ENCODE measurements at regions not wholly inside any gene's neighbourhood (a gene's known extent, or its start where the extent isn't known, plus 50 kb on each side); places are given as distances from the start of the nearest gene placed in this dataset.

- TF ChIP-seq SMAD3 (CRISPR knock-in tag; IDR thresholded peaks at IDR 0.05; ENCODE audit: borderline replicate concordance) (no peak), ETV6 (CRISPR knock-in tag; IDR thresholded peaks at IDR 0.05) (no peak), E2F5 (CRISPR knock-in tag; IDR thresholded peaks at IDR 0.05) (no peak), AR (CRISPR knock-in tag; IDR thresholded peaks at IDR 0.05) (no peak), IRF1 (CRISPR knock-in tag; IDR thresholded peaks at IDR 0.05) (no peak), ZNF423 (CRISPR knock-in tag; IDR thresholded peaks at IDR 0.05) (no peak), MAX (CRISPR knock-in tag; IDR thresholded peaks at IDR 0.05) (no peak), JAZF1 (CRISPR knock-in tag; IDR thresholded peaks at IDR 0.05) (no peak)
- TF ChIP-seq, protein P1, sequence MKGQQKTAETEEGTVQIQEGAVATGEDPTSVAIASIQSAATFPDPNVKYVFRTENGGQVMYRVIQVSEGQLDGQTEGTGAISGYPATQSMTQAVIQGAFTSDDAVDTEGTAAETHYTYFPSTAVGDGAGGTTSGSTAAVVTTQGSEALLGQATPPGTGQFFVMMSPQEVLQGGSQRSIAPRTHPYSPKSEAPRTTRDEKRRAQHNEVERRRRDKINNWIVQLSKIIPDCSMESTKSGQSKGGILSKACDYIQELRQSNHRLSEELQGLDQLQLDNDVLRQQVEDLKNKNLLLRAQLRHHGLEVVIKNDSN (CRISPR knock-in tag; IDR thresholded peaks at IDR 0.05): no peak
- TF ChIP-seq, protein P2, sequence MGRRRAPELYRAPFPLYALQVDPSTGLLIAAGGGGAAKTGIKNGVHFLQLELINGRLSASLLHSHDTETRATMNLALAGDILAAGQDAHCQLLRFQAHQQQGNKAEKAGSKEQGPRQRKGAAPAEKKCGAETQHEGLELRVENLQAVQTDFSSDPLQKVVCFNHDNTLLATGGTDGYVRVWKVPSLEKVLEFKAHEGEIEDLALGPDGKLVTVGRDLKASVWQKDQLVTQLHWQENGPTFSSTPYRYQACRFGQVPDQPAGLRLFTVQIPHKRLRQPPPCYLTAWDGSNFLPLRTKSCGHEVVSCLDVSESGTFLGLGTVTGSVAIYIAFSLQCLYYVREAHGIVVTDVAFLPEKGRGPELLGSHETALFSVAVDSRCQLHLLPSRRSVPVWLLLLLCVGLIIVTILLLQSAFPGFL (CRISPR knock-in tag; IDR thresholded peaks at IDR 0.05; ENCODE audit: borderline replicate concordance): no peak
- TF ChIP-seq, protein P3, sequence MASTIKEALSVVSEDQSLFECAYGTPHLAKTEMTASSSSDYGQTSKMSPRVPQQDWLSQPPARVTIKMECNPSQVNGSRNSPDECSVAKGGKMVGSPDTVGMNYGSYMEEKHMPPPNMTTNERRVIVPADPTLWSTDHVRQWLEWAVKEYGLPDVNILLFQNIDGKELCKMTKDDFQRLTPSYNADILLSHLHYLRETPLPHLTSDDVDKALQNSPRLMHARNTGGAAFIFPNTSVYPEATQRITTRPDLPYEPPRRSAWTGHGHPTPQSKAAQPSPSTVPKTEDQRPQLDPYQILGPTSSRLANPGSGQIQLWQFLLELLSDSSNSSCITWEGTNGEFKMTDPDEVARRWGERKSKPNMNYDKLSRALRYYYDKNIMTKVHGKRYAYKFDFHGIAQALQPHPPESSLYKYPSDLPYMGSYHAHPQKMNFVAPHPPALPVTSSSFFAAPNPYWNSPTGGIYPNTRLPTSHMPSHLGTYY (CRISPR knock-in tag; IDR thresholded peaks at IDR 0.05): no peak
- TF ChIP-seq, protein P4, sequence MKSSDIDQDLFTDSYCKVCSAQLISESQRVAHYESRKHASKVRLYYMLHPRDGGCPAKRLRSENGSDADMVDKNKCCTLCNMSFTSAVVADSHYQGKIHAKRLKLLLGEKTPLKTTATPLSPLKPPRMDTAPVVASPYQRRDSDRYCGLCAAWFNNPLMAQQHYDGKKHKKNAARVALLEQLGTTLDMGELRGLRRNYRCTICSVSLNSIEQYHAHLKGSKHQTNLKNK (CRISPR knock-in tag; IDR thresholded peaks at IDR 0.05): no peak
- TF ChIP-seq, protein P5, sequence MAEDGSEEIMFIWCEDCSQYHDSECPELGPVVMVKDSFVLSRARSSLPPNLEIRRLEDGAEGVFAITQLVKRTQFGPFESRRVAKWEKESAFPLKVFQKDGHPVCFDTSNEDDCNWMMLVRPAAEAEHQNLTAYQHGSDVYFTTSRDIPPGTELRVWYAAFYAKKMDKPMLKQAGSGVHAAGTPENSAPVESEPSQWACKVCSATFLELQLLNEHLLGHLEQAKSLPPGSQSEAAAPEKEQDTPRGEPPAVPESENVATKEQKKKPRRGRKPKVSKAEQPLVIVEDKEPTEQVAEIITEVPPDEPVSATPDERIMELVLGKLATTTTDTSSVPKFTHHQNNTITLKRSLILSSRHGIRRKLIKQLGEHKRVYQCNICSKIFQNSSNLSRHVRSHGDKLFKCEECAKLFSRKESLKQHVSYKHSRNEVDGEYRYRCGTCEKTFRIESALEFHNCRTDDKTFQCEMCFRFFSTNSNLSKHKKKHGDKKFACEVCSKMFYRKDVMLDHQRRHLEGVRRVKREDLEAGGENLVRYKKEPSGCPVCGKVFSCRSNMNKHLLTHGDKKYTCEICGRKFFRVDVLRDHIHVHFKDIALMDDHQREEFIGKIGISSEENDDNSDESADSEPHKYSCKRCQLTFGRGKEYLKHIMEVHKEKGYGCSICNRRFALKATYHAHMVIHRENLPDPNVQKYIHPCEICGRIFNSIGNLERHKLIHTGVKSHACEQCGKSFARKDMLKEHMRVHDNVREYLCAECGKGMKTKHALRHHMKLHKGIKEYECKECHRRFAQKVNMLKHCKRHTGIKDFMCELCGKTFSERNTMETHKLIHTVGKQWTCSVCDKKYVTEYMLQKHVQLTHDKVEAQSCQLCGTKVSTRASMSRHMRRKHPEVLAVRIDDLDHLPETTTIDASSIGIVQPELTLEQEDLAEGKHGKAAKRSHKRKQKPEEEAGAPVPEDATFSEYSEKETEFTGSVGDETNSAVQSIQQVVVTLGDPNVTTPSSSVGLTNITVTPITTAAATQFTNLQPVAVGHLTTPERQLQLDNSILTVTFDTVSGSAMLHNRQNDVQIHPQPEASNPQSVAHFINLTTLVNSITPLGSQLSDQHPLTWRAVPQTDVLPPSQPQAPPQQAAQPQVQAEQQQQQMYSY (CRISPR knock-in tag; IDR thresholded peaks at IDR 0.05): no peak
- no peak for ATAC-seq
- Mint-ChIP-seq H3K9me3 (peaks cover 2% of the 10 kb centered on the region; the same call in 1 of the 2 replicates), H3K4me3 (no peak overlapping the region), H3K4me1 (peaks cover 7% of the 10 kb centered on the region), H3K36me3 (no peaks in the 10 kb centered on the region), H3K27ac (no peak overlapping the region), H3K27me3 (ENCODE audit: low read depth) (no peaks in the 10 kb centered on the region)
- ChIA-PET POLR2A (no interaction called here), CTCF (no interaction called here)
- DNase-seq (ENCODE audit: low spot score): no peak
Observed at GRCh38 chr1:221871056-221871455, 129.2 kb upstream of the DUSP10 start.

Measured in WTC11 (cell line).